Loucy (cell line): ENCODE measurements at regions not wholly inside any gene's neighbourhood (a gene's known extent, or its start where the extent isn't known, plus 50 kb on each side); places are given as distances from the start of the nearest gene placed in this dataset.

Experiments
- EZH2phosphoT487 ChIP-seq: fragments of 200-600 bp; IDR thresholded peaks from 2 replicates; pipeline ENCODE4 v1.6.1; 2018; ENCODE audit warnings: antibody characterized with exemption, mild to moderate bottlenecking, moderate library complexity, borderline replicate concordance
- TF ChIP-seq, protein P1 (sequence below): fragments of 200-600 bp; sonication (generic); conservative IDR thresholded peaks from 2 replicates; pipeline ENCODE4 v1.5.1; 2014; ENCODE audit warnings: mild to moderate bottlenecking, antibody characterized with exemption, low read length

- TF ChIP-seq, protein P1, sequence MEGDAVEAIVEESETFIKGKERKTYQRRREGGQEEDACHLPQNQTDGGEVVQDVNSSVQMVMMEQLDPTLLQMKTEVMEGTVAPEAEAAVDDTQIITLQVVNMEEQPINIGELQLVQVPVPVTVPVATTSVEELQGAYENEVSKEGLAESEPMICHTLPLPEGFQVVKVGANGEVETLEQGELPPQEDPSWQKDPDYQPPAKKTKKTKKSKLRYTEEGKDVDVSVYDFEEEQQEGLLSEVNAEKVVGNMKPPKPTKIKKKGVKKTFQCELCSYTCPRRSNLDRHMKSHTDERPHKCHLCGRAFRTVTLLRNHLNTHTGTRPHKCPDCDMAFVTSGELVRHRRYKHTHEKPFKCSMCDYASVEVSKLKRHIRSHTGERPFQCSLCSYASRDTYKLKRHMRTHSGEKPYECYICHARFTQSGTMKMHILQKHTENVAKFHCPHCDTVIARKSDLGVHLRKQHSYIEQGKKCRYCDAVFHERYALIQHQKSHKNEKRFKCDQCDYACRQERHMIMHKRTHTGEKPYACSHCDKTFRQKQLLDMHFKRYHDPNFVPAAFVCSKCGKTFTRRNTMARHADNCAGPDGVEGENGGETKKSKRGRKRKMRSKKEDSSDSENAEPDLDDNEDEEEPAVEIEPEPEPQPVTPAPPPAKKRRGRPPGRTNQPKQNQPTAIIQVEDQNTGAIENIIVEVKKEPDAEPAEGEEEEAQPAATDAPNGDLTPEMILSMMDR, result no peak
- no peak for TF ChIP-seq EZH2phosphoT487
Observed at GRCh38 chrX:66717926-66718325, 79.0 kb upstream of the EDA2R start.
